H1 (cell line): ENCODE measurements at regions not wholly inside any gene's neighbourhood (a gene's known extent, or its start where the extent isn't known, plus 50 kb on each side); places are given as distances from the start of the nearest gene placed in this dataset.

Experiments
- ASH2L ChIP-seq: fragments of 200-600, 300-600 bp; sonication (generic); IDR thresholded peaks from one replicate; pipeline ENCODE4 v1.7.1; 2017; ENCODE audit warnings: low read length
- CBX8 ChIP-seq: fragments of 300-800, 300-1000 bp; sonication (generic); IDR thresholded peaks from 2 replicates; pipeline ENCODE4 v1.7.1; 2016; ENCODE audit warnings: low read depth, low read length, borderline replicate concordance
- CHD7 ChIP-seq: fragments of 300-600 bp; sonication (generic); IDR thresholded peaks from 2 replicates; pipeline ENCODE4 v1.7.1; 2012; ENCODE audit warnings: low read length, moderate library complexity, mild to moderate bottlenecking, inconsistent platforms; ENCODE audit not compliant: insufficient replicate concordance
- CTBP2 ChIP-seq: IDR thresholded peaks from 2 replicates; pipeline ENCODE4 v1.7.0; 2011; ENCODE audit warnings: borderline replicate concordance, mild to moderate bottlenecking, moderate library complexity, mixed read lengths, low read length; ENCODE audit not compliant: insufficient read depth, insufficient read length
- NRF1 ChIP-seq: IDR thresholded peaks from 2 replicates; pipeline ENCODE4 v1.6.1; 2011; ENCODE audit warnings: mild to moderate bottlenecking, low read depth, low read length, improper control_type of control experiment
- PHF8 ChIP-seq: fragments of 200-600 bp; sonication (generic); conservative IDR thresholded peaks from 2 replicates; pipeline ENCODE4 v1.7.1; 2012; ENCODE audit warnings: low read depth, mild to moderate bottlenecking, inconsistent platforms, low read length, moderate library complexity
- RAD21 ChIP-seq, 2 experiments: IDR thresholded peaks in 1 of 2; conservative IDR thresholded peaks in 1 of 2; 2 replicates each; pipeline ENCODE4 v1.6.1; 2011; ENCODE audit warnings: low read depth in 2 of 2, low read length in 2 of 2, improper control_type of control experiment in 1 of 2, inconsistent platforms in 1 of 2, mild to moderate bottlenecking in 1 of 2, moderate library complexity in 1 of 2

- TF ChIP-seq CHD7 (no peak), RAD21 (IDR thresholded peaks at IDR 0.05 in 1 of 2, conservative IDR thresholded peaks at IDR 0.05 in 1 of 2; ENCODE audit: low read depth in 2 of 2, low read length in 2 of 2) (no peak), CTBP2 (no peak), NRF1 (no peak), CBX8 (no peak), ASH2L (no peak), PHF8 (no peak)
These were observed 55.9 kb upstream of the NFE2L3 start (continued) for GRCh38 chr7:26096136-26096535.
